H1 (cell line): ENCODE measurements at regions not wholly inside any gene's neighbourhood (a gene's known extent, or its start where the extent isn't known, plus 50 kb on each side); places are given as distances from the start of the nearest gene placed in this dataset.

ENCODE experiments used
- CTCF ChIP-seq, 3 experiments: IDR thresholded peaks; 1 replicate in 2 of 3; 2 replicates in 1 of 3; pipeline versions ENCODE4 v1.5.1 to v1.6.1; 2011; ENCODE audit warnings: low read length in 3 of 3, mild to moderate bottlenecking in 3 of 3, inconsistent platforms in 2 of 3, low read depth in 1 of 3, moderate library complexity in 1 of 3; ENCODE audit not compliant: insufficient read depth in 1 of 3; ENCODE audit errors: control extremely low read depth in 1 of 3
- MAX ChIP-seq: IDR thresholded peaks from 2 replicates; pipeline ENCODE4 v1.6.1; 2012; ENCODE audit warnings: inconsistent platforms
- RAD21 ChIP-seq, 2 experiments: IDR thresholded peaks in 1 of 2; conservative IDR thresholded peaks in 1 of 2; 2 replicates each; pipeline ENCODE4 v1.6.1; 2011; ENCODE audit warnings: low read depth in 2 of 2, low read length in 2 of 2, improper control_type of control experiment in 1 of 2, inconsistent platforms in 1 of 2, mild to moderate bottlenecking in 1 of 2, moderate library complexity in 1 of 2
- TBP ChIP-seq: IDR thresholded peaks from 2 replicates; pipeline ENCODE4 v1.6.1; 2011; ENCODE audit warnings: low read depth, low read length, improper control_type of control experiment

GRCh38 chr6:156725712-156726111, 51.5 kb upstream of the ARID1B start:
- no peak for TF ChIP-seq CTCF (IDR thresholded peaks at IDR 0.05; ENCODE audit: control extremely low read depth in 1 of 3, insufficient read depth in 1 of 3, low read depth in 1 of 3, low read length in 3 of 3)
- TF ChIP-seq TBP = no peak
- no peak for TF ChIP-seq RAD21 (IDR thresholded peaks at IDR 0.05 in 1 of 2, conservative IDR thresholded peaks at IDR 0.05 in 1 of 2; ENCODE audit: low read depth in 2 of 2, low read length in 2 of 2)
- no peak for TF ChIP-seq MAX
